C4-2B (cell line): ENCODE measurements at regions not wholly inside any gene's neighbourhood (a gene's known extent, or its start where the extent isn't known, plus 50 kb on each side); places are given as distances from the start of the nearest gene placed in this dataset.

Experiments used
- ZFX ChIP-seq: fragments of 450-650 bp; IDR thresholded peaks from 2 replicates; pipeline ENCODE4 v1.6.1; 2017
- TF ChIP-seq, protein P1 (sequence below): fragments of 450-650 bp; conservative IDR thresholded peaks from 2 replicates; pipeline ENCODE4 v1.5.1; 2017; ENCODE audit warnings: mild to moderate bottlenecking

DNA sequence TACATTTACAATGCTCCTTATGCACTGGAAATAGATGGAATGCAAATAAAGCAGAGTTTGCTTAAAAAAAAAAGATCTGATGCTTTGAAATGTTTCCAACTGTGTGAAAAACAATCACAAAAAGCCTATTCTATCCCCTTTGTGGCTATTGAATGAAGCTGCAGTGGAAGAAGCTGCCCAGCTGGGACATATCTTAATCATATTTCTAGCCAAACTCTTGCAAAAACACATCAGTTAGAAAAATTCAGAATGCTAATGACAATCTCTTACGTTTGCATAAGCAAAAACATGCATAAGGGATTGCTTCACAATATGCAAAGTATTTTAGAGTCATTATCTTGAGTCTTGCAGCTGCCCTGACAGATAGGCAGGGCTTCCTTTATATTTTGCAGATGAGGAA is 526.4 kb upstream of the USP24 start:
- TF ChIP-seq, protein P1, sequence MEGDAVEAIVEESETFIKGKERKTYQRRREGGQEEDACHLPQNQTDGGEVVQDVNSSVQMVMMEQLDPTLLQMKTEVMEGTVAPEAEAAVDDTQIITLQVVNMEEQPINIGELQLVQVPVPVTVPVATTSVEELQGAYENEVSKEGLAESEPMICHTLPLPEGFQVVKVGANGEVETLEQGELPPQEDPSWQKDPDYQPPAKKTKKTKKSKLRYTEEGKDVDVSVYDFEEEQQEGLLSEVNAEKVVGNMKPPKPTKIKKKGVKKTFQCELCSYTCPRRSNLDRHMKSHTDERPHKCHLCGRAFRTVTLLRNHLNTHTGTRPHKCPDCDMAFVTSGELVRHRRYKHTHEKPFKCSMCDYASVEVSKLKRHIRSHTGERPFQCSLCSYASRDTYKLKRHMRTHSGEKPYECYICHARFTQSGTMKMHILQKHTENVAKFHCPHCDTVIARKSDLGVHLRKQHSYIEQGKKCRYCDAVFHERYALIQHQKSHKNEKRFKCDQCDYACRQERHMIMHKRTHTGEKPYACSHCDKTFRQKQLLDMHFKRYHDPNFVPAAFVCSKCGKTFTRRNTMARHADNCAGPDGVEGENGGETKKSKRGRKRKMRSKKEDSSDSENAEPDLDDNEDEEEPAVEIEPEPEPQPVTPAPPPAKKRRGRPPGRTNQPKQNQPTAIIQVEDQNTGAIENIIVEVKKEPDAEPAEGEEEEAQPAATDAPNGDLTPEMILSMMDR = no peak
- TF ChIP-seq ZFX = no peak
